Right ventricle myocardium inferior (tissue), 1 donor: ENCODE measurements at regions not wholly inside any gene's neighbourhood (a gene's known extent, or its start where the extent isn't known, plus 50 kb on each side); places are given as distances from the start of the nearest gene placed in this dataset.

Experiments used
- ATAC-seq: fragments of 200-7000 bp; cut with Tn5 transposase; one replicate; pipeline ENCODE4 v1.9.1; 2020; ENCODE audit warnings: mild to moderate bottlenecking, moderate library complexity
- DNase-seq: peaks from one replicate; pipeline ENCODE4 v3.0.0; 2021; ENCODE audit errors: missing footprints
- intact Hi-C: fragments of 100-400 bp; cut with DNase I; formaldehyde crosslinking; loops from one replicate; pipeline ENCODE4 v1.11.0; 2022
- donor health status: DM: no; HTN: yes; CAD: no; lungs with severe emphysema.

DNA sequence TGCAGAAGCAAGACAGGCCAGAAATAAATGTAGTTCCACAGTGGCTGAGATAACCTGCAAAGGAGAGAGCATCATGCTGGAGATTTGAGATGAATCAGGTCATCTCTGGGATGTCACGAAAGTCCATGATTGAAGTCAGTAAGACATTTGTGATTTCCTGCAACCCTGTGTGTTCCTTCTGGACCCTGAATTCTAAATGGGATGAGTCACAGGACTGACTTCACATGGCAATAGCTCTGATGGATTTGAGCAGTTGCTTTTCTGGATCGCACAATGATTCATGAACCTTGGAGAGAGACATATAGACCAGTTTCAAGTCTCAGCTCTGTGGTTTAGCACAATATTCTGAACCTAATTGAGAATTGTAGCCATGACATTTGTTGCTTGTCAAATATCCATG, 102.9 kb downstream of the TSN start:
- no peak for DNase-seq
- ATAC-seq, result no peak
- intact Hi-C loops, result no loop called here

DNA sequence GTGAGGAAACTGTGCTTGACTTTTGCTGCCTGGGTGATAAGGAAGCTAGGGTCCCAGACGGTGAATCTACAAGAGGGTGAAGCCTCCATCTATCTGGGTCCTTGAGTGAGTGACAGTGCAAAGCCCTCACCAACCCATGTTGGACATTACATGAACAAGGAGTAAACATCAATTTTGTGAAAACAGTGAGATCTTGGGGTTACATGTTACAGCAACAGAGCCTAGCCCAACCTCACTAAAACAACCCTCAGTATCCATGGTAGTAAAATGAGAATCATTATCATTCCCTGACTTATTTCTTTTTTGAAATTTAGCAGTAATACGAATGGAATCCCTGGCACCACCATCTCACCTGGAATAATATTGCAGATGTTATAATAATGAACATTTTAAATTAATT, 103.4 kb downstream of the TSN start:
- intact Hi-C loops, result no loop called here
- ATAC-seq (no peak), DNase-seq (no peak)

DNA sequence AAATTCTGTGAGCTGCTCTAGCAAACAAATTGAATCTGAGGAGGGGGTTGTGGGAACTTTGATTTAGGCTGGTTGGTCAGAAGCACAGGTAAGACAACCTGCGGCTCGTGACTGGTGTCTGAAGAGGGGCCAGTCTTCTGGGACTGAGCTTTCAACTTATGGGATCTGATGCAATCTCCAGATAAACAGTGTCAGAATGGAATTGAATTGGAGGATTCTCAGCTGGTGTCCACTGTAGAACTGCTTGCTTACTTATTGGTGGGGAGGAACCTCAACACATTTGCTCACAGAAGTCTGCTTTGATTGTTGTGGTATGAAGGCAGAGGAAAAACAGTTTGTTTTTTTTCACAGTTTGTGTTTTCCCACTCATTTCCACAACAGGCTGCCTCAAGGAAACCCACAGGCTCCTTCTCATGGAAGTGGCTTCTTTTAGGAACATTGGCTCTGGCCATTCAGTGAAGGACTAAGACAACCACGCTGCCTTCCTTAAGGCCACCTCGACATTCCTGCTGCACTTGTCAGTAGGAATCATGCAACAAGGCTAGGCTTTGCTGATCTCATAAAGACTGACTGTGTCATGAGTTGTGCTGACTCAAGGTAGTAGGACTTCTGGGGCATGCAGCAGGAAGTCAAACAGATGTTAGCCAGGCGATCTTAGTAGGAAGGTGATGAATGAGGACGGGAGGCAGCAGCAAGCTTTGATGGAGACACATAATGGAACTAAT, 104.7 kb downstream of the TSN start:
- DNase-seq (no peak), ATAC-seq (no peak)
- intact Hi-C loops, result no loop called here

DNA sequence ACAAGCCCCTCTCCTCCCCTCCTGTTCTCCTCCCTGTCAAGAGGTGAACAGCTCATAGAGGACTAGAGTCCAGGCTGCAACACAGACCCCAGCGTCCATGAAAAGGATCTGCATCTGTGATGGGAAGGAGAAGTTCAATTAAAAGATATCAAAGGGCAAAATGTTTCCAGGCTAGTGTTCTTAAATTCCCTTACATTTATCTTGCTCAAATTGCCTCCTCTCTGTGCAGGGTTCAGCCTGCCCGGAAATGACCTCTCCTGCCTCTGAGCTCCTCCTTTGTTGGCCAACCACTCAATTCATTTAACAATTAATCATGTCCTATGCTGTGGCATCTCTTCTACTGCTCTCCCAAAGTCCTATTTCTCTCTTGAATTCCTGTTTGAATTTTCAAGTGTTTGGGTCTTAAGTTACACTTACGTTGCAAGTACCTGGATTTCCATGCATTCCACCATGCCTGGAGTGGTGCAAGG, 105.3 kb downstream of the TSN start:
- intact Hi-C loops, result no loop called here
- ATAC-seq (no peak), DNase-seq (no peak)

DNA sequence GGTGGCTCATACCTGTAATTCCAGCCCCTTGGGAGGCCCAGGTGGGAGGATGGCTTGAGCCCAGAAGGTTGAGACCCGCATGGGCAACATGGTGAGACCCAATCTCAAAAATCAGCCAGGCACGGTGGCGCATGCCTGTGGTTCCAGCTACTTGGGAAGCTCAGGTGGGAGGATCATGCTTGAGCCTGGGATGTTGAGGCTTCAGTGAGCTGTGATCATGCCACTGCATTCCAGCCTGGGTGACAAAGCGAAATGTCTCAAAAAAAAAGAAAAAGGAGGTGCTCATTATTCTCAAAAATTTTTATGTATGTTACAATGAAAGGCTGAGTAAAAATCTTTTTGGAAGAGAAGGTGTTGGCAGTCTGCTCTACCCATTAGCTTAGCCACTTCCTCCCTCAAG, 106.8 kb downstream of the TSN start:
- intact Hi-C loops, result no loop called here
- ATAC-seq (no peak), DNase-seq (no peak)

DNA sequence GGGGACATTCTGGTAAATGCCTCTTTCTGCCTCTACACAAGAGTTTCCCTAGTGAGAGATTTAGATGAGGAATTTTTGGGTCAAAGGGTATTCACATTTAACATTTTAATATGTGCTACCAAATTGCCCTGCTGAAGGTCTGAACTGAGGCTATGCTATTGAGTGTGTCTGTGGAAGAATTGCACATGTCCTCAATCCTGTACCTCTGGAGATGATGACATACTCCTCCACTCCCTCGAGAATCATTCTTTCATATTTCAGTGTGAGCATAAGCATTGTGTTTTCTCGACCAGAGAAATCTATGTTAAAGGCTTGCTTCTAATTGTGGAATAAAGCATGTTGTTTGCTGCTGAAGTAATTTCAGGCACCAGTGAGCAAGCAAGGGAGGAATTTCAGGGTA, 110.5 kb downstream of the TSN start:
- DNase-seq (no peak), ATAC-seq (no peak)

DNA sequence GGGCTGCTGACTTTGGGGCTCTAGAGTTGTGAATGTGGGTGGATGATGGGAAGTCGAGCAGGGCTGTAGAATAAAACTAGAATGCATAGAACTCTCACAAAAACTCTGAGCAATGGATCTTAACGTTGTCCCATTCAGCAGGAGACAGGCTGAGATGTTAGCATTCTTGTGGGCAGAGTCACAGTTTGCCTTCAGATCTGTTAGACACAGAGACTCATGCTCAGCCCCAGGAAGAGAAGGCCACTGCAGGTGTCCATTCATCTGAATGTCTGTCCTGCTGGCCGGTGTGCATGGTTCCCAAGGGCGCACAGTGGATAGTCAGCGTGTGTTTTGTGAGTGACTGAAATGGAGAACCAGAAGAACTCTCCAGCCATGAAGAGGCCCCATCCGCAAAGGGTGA, 111.3 kb downstream of the TSN start:
- no peak for ATAC-seq
- no peak for DNase-seq
- intact Hi-C loops, result no loop called here

More for the DNA sequence above, 110.5 kb downstream of the TSN start:
- intact Hi-C loops, result no loop called here

DNA sequence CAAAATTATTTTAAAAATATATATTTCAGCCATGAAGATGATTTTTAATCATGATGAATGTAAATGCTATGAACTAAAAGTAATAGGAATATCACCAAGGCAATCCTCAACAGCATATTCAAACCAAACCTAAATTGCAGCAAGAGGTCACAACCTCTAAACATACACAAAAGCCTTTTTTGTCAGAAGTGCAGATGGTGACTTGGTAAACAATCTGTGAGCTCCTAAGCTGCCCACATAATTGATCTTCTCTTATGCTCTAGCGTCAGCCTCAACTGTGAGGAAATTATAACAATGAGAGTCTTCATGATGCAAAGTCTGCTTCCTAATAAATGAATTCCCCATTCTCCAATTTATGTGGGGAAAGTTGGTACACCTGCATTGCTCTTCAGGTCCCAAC, 113.2 kb downstream of the TSN start:
- no peak for DNase-seq
- ATAC-seq, result no peak
- intact Hi-C loops, result no loop called here

DNA sequence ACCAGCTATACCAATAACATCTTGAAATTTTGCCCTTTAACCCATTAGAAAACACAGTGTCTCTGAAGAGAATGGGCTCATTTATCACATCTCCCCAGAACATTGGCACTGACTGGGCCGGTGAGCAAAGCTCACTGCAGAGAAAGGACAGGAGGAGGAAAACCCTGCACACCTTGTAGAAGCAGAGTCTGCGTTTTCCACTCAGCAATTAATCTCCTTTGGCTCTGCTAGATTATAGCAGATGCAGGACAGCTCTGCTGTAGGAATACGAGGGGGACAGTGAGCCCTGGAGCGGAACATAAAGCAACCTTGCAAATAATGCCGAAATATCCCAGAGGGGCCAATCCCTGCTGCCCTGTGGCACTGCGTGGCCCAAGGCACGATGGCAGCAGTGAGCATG, 113.9 kb downstream of the TSN start:
- intact Hi-C loops, result no loop called here
- no peak for DNase-seq
- ATAC-seq, result no peak

DNA sequence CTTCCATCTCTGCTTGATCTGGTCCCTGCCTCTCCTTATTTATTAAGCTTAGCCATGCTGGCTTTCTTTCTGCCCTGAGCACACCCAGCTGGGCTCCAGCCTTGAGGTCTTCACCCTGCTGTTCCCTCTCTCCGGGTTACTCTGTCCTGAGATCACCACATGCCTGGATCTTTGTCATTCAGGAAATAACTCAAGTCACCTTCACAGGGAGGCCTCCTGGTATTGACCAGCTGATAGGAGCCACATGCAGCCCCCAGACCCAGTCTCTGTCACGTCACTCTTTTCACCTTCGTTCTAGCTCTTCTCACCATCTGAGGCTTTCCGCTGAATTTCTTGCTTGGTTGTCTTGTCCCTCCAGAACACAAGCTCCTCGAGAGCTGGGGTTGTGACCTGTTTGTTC, 114.4 kb downstream of the TSN start:
- DNase-seq, result no peak
- ATAC-seq, result no peak
- intact Hi-C loops, result no loop called here

DNA sequence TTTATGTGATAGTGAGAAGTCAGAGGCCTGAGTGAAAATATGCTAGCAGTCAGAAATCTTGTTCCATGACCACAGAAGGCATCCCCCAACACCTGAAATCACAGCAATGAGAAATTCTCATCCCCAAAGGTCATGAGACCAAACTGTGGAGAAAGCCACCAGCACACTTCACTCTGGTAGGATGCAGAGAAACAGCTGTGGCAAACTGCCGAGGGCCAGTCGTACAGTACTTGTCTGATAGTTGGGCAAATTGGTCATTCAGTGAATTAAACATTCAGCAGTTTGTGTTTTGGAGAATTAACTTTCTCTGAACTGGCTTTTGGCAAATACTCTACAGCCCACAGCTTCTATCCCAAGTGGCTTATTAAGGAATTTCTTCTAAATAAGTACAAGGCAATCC, 117.2 kb downstream of the TSN start:
- ATAC-seq (no peak), DNase-seq (no peak)
- intact Hi-C loops, result no loop called here

DNA sequence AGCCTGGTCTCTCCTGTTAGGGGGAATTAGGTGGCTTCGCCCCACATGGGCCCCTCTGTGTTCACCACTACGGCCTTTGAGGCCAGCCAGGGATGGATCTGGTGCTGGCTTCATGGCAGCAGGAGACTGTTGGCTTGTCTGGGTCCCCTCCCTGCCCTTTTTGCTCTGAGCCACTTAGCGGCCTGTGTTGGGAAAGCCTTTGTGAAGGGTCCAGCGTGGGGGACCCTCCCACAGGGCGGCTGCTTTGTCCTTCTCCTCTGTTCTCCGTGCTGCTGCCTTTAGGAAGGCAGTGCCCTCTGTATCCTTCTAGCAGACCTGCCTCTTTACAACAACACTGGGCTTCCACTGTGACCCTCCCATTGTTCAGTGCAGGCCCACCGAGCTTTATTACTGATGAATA, 118.4 kb downstream of the TSN start:
- intact Hi-C loops, result no loop called here

DNA sequence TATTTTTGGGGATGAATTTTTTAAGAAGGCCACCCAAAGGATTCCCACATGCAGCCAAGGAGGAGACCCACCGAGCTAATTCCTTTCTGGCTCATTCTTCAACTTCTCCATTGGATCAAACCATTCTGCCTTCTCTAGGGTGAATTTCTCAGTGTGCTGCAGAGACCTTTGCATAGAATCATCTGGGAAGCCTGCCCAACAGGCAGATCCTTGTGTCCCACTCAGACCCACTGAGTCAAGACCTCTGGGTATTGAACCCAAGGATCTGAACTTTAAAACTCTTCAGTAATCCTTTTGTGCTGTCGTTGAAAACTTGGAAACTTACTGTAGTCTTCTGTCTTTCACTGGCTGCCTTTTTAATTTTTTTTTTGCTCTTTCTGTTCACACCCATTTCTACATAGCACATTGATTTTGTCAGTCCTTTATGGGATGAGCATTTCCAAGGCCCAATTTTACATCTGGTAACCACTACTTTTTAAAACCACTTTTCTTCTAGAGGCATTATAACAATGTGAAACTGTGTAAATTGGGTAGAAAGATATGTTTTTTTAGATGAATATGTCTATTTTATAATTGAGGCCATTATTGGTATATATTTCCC, 120.2 kb downstream of the TSN start:
- no peak for ATAC-seq
- intact Hi-C loops, result no loop called here

More for the DNA sequence above, 118.4 kb downstream of the TSN start:
- DNase-seq (no peak), ATAC-seq (no peak)

DNA sequence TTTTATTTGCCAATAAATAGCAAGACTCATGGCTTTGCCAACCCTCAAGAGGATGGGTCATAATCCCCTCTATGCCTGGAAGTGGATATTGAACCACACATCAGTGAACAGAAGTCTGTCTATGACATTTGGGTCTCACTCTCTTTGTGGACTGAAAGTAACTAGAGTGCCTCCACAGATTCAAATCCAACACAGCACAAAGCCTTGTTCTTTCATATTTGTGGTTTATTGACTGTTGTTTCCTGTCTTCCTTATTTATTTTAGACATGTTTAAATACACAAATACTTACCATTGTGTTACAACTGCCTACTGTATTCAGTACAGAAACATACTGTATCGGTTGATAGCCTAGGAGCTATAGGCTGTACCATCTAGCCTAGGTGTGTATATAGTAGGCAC, 121.9 kb downstream of the TSN start:
- ATAC-seq (no peak), DNase-seq (no peak)
- intact Hi-C loops, result no loop called here

More for the DNA sequence above, 120.2 kb downstream of the TSN start:
- DNase-seq, result no peak

DNA sequence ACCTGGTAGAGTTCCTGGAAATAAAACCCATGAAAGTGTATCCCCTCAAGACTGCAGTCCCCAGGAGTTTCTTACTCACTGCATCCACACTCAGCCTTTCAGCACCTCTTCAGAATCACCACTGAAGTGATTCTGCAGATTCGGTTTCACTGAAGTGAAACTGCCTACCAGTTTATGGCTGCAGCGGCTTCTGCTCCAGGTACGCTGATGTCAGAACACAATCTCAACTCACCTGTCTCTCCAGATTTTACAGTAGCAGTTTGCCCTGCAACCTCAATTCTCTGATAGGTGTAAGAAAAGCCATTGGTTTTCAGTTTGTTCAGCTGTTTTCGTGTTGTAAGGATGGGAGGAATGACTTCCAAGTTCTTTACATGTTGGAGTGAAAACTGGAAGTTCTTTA, 124.8 kb downstream of the TSN start:
- intact Hi-C loops, result no loop called here
- DNase-seq (no peak), ATAC-seq (no peak)

DNA sequence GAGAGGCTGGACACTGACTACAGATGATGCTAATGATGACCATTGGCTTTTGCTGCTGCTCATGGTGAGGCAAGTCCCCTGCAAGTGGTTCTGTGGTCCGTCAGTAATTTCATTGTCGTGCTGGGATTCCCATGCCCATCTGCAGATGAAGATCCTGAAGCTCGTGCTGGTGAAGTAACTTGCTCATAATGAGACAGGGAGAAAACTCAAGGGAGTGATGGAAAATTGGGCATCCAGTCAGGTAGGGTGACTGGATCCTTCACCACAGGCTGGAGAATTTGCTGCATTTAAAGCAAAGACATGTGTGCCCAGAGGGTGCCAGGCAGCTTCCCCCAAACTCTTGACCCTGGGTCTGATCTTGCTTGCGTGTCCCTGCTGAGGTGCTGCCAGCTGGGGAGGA, 125.6 kb downstream of the TSN start:
- DNase-seq (no peak), ATAC-seq (no peak)
- intact Hi-C loops, result no loop called here

DNA sequence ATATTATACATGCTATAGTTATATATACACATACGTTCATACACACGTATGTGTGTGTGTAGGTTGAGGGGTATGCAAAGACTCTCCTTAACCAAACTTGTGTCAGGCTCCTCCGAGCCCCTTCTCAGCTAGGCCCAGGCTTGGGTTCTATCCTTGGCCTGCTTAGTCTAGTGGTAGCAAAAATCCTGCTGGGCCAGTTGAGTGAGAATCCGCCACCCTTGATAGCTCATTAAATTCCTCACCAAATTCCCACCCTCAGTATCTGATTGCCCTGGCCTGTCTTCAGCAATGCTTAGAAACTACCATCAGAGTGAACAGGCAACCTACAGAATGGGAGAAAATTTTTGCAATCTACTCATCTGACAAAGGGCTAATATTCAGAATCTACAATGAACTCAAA, 126.5 kb downstream of the TSN start:
- DNase-seq, result no peak
- intact Hi-C loops, result no loop called here
- ATAC-seq, result no peak

DNA sequence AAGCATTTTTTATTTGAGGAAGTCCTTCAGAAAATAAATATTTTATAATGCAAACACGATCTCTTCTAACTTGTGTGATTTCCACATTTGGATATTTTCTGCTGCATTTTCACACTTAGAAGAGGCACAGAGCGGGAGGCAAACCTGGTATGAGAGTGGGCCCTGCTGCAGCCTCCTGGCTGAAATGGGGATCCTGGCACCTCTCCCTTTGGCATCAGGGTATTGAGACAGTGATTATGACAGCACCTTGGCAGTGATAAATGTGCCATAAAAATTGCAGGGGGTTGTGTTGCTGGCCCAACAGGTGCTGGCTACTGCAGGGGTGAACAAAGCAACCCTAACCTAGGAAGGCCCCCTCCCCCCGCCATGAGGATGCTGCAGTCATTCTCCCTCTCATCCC, 128.6 kb downstream of the TSN start:
- ATAC-seq, result no peak
- intact Hi-C loops, result no loop called here
- no peak for DNase-seq

DNA sequence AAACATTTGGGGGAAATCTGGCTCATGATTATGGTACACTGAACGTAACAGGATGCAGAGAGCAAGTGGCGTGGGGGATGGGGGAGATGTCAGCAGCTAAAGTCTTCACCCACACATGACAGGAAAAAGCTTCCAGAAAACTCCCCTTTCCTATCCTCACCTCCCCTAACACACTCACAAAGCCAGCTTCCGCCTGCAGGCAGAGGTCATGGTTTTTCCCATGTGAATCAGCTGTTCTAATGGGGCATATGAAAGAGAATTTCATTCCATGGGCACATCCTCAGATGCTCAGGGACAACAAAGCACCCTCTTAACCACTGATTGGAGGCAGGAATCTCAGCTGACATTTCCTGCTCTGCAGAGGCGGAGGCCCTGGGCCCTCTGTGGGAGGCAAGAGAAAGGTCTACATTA, 129.1 kb downstream of the TSN start:
- no peak for ATAC-seq
- DNase-seq, result no peak
- intact Hi-C loops, result no loop called here

DNA sequence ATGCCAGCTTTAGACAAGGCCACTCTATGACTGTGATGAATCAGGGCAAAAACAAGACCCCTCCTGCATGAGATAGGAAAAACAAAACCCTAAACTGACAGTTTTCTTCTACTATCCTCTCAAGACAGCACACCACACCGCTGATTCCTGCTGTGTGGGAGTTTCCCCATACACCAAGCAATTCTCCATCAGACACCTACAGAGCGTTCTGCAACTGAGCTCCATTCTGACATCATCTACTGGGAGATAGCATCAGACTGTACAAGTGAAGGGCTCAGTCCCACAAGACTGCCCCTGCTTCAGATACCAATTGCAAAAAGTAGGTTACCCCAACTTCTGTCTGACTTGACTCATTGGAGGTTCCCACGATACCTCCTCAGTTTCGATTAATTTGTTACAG, 130.6 kb downstream of the TSN start:
- no peak for DNase-seq
- intact Hi-C loops, result no loop called here
- no peak for ATAC-seq
